WI38 (cell line): ENCODE measurements at regions not wholly inside any gene's neighbourhood (a gene's known extent, or its start where the extent isn't known, plus 50 kb on each side); places are given as distances from the start of the nearest gene placed in this dataset.

ENCODE experiments used
- H3K4me3 ChIP-seq: 2 replicates; pipeline ENCODE4 v1.5.1; 2011; ENCODE audit warnings: low read depth, mild to moderate bottlenecking, control low read depth, low read length
- CTCF ChIP-seq: IDR thresholded peaks from 2 replicates; pipeline ENCODE4 v1.5.1; 2012; ENCODE audit warnings: low read depth, mild to moderate bottlenecking, control low read depth, low read length

DNA sequence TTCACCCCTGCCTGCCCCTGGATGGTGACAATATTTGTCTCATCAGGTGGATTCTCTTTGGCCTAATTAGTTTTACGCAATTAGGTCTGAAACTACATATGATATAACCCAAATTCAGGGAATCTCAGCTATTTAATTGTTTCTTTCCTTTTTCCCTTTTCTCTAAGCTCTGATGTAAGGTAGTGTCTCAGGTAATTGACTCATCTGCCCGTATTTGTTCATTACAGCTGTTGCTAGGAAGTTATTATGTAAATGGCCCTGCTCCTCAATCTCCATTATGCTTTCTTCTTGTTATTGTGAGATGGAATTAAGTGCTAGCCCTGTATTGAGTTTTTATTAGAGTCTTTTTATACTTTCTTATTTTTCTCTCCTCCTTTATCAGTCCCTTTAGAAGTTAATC is 378.2 kb upstream of the ARID1B start:
- no peak overlapping the region for H3K4me3 ChIP-seq
- no peak for TF ChIP-seq CTCF

- TF ChIP-seq CTCF = no peak
- H3K4me3 ChIP-seq = no peak overlapping the region
These were observed 378.8 kb upstream of the ARID1B start for GRCh38 chr6:156398371-156398770.

GRCh38 chr6:156396791-156397418 is 380.3 kb upstream of the ARID1B start:
- no peak for TF ChIP-seq CTCF
- H3K4me3 ChIP-seq = no peak overlapping the region

DNA sequence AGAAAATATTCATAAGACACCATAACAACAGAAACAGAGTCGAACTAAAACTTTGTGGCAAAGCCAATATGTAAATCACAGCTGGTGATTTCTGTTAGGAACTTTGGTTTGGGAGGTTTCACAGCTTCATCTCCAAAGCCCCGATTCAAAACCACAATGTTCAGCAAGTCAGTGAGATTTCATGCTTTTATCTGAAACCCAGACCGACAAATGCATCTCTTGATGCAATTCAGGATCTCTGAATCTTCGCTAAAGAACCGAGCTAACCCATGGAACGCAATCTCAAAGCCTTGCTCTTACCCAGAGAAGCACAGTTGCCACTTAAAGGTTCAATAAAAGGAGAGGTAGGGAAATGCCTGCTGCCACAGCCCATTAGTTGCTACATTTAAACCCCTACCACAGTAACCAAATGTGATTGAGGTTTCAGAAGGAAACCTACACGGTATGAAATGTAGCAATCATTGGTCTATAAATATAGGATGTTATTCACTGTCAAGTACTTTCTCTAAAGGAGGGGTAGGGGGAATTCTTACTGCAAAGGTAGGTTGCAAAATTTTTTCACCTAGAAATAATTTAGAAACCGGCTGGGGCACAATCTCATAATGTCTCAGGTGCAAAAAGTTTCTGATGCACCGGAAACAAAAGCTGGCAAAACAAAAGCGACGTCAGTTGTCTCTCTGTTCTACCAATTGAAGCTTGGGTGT is 381.0 kb upstream of the ARID1B start:
- no peak for TF ChIP-seq CTCF
- no peak overlapping the region for H3K4me3 ChIP-seq

DNA sequence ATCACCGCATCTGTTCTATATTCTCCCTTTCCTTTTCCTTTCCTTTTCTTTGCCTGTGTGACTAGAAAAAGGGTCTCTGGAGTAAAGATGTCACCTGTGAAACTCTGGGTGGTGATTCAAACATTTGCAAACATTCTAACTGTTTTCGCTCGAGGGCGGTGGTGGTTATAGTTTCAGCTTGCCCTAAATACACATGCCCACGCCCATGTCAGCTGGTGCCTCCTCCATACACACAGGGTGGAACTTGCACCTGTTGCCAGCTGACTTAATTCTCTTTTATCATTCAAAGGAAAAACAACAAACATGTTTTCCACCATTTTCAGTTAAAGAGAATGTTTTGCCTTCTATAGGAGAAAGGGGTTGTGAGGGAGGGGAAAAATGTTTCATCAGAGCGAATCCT is 381.9 kb upstream of the ARID1B start:
- no peak for TF ChIP-seq CTCF
- H3K4me3 ChIP-seq = no peak overlapping the region

DNA sequence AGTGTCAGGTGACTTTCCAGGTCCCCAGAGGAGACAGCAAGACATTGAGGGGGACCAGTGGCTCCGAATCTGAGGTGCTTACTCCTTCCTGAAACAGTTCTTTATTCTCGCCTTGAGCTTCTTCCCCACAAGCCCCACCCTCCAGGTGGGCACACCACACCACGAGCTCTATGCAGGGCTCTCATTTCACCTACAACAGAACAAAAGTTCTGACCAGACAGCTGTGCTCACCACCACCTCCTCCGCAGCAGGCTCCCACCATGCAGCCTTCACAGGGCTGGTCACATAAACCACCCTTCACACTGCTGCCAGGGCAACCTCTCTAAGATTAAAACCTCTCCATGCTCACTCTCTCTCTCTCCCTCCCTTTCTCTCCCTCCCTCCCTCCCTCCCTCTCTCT is 384.5 kb upstream of the ARID1B start:
- H3K4me3 ChIP-seq = no peak overlapping the region
- no peak for TF ChIP-seq CTCF

DNA sequence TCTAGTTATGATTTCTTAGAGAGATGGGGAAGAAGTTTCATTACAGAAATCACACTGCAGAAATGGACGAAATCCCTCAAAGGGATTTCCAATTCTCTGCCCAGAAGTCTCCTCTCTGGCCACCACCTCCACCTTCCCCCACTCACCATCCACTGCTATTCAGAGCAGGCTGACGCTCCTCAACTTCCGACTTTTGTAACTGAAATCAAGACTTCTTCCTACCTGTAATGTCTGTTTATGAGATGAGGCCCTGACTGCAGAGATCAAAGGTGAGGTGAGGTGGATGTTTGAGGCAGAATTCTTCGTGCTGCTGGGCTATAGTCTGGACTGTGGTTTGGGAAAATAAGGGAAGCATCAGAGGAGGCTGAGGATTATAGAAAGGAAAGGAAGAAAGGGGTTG is 385.2 kb upstream of the ARID1B start:
- no peak overlapping the region for H3K4me3 ChIP-seq
- TF ChIP-seq CTCF = no peak
